HUDEP-2 (cell line): ENCODE measurements at regions not wholly inside any gene's neighbourhood (a gene's known extent, or its start where the extent isn't known, plus 50 kb on each side); places are given as distances from the start of the nearest gene placed in this dataset.

Experiments used
- DNase-seq, 76 experiments: peaks; one replicate each; lab custom pipeline; 2025; ENCODE audit not compliant: unreplicated experiment in 76 of 76; lab: John Stamatoyannopoulos, UW

- no peak for DNase-seq
These were observed 425.3 kb upstream of the FBXO33 start for GRCh38 chr14:39857376-39858055.

- DNase-seq: no peak
These were observed 421.2 kb upstream of the FBXO33 start for GRCh38 chr14:39853441-39853840.

- DNase-seq: no peak
These were observed 419.0 kb upstream of the FBXO33 start for GRCh38 chr14:39851202-39851601.

GRCh38 chr14:39847852-39848251 lies 415.6 kb upstream of the FBXO33 start:
- DNase-seq: no peak

- no peak for DNase-seq
These were observed 415.0 kb upstream of the FBXO33 start for GRCh38 chr14:39847194-39847593.

DNA sequence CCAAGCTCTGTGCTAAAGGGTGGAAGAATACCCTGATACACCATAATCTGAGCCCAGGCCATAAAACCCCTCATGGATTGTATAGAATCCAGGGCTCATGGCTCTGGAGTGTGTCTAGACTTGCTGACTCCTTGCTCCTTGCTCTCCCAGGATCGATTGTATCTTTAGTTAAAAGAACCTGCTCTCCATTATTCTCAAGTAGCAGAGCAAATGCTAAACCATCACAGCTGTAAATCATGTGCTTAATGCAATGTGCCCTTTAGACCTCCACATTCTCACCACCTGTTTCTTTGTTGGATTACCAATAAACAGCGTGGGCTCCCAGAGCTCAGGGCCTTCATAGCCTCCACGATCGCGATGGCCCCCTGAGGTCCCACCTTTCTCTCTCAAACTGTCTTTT lies 411.6 kb upstream of the FBXO33 start:
- no peak for DNase-seq

DNA sequence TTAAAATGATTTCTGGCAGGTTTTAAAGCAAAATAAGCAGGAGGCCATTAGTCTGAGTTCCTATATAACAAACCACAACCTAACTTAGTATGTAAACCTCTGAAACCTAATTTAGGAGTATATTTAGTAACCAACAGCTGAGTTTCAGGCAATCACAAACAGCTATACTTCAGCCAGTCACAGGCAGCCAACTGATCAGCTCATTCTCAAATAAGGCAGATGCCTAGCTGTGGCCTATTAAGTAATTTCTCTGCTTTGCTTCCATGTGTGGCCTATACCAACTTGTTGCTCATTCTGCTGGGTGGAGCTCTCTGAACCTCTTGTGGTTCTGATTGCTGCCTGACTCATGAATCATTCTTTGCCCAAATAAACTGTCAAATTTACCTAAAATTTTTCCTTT lies 408.9 kb upstream of the FBXO33 start:
- no peak for DNase-seq

DNA sequence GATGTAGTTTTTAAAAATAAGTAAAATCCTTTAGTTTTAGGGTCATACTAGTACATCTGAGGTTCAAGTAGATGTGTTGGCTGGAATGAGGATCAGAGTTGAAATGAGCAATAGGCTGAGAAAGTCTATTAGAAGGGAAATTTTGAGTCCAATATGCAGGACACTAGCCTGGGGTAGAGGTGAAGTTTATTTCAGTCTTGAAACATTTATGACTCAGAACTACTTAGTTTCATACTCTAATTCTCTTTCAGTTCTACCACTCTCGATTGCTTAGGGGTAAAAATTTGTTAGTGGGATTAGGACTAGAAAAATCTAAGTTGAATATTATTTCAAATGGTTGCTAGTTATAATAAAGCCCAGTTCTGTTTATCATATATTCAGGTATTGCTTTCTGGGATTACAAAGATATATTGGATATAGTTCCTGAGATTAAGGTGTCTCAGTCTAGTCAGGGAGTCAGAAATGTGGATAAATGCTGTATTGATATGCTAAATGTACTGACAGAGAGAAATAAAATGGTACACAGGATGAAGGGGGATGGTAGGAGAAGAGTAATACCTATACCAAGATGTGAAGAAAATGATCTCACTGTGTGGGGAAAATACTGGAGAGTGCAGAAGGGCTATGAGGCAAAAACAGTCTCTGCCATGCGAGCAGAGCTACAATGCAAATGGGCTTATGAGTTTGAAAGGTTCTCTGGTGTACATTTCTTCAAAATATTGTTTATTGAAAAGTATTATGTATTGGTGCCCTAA lies 395.8 kb upstream of the FBXO33 start:
- DNase-seq: no peak

- no peak for DNase-seq
These were observed 380.5 kb upstream of the FBXO33 start for GRCh38 chr14:39812532-39813320.

GRCh38 chr14:39807271-39807670 lies 375.0 kb upstream of the FBXO33 start:
- DNase-seq: no peak

DNA sequence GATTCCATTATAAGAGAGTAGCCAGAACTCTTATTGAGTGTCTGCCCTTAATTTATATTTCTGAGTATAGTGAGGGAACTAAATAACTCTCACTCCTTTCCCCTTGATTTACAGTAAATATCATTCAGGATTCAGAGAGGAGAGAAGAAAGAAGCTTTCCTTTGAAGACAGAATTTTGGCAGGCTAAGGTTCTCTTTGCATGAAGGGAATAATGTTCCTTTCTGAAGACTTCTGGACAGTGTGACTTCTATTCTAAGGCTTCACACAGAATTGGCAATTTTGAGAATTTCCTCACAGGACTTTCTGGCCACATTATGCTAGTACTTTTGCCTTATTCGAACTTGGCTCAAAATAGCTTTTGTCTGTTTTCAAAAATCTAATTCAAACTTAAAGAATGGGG lies 352.2 kb upstream of the FBXO33 start:
- no peak for DNase-seq

- DNase-seq: no peak
These were observed 349.2 kb upstream of the FBXO33 start for GRCh38 chr14:39781466-39781865.

- DNase-seq: no peak
These were observed 341.3 kb upstream of the FBXO33 start for GRCh38 chr14:39773387-39774126.

DNA sequence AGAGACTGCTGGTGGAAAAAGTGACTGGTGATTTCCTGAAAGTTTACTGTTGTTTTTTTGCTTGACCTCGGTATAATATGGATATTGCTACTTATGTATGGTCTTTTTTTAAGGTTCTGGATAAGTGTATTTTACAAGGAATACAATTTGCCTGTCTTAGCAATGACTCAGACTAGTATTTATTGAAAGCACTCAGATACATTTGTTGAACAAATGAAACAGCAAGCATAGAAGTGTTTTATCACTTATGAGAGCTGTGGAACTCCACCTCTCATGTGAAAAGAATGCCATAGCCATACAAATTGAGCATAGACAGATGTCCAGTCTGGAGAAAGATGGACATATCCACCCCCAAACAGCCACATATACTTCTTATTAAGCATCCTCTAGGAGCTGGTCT lies 340.4 kb upstream of the FBXO33 start:
- DNase-seq: no peak

GRCh38 chr14:39768589-39768988 lies 336.4 kb upstream of the FBXO33 start:
- DNase-seq: no peak

DNA sequence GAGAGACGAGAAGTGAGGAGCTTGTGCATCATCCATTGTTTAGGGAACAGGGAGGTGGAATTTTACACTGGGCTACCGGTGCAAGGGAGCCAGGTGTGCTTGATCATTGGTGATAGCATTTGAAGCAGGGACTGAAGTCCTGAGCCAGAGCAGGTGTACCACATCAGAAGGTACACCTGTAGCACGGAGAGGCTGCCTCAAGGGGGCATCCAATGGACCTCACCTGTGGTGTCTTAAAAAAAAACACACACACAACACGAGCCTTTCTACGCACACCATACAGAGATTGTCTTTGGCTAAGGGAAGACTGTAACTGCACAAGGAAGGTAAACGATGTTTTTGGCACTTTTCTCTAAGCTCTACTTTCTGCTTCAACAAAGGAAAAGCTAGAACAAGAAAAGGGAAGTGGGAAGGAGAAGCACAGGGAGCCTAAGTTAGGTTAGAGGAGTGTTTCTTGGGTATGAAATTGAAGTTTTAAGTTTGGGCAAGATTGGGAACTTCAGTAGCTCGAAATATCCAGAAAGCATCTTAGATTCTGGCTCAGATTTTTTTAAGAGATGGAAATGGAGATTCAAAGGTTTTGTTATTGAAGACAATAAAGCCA lies 334.3 kb upstream of the FBXO33 start:
- no peak for DNase-seq

GRCh38 chr14:39765676-39766075 lies 333.4 kb upstream of the FBXO33 start:
- DNase-seq: no peak

DNA sequence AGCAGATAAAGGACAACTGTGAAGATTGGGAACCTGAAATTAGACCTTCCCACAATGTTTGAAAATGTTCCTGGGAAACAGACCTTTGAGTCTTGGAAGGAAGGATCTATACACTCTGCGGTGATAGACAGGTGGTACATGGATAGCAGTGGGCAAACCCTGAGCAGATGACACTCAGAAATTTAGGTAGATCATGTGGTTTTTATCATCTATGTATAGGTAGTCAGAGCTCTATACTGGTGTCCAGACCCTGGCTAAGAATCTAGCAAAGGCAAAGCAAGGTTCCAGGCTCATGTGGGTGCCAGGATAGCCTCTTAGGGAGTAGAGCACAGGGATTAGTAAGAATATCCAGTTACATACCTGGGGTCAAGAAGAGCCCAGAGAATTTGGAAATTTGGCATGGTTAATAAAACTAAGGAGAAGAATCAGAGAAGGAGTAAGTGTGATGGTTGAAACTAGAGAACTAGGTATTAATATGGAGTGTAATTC lies 331.2 kb upstream of the FBXO33 start:
- no peak for DNase-seq

- no peak for DNase-seq
These were observed 330.6 kb upstream of the FBXO33 start for GRCh38 chr14:39762576-39763401.
